Ecto neural progenitor cell (in vitro differentiated cells): ENCODE measurements at regions not wholly inside any gene's neighbourhood (a gene's known extent, or its start where the extent isn't known, plus 50 kb on each side); places are given as distances from the start of the nearest gene placed in this dataset.
"Not testable (repeated sequence)": the region's sequence is repeated elsewhere in the genome, so short reads cannot be mapped to it uniquely, and the experiment has no call there.

ENCODE experiments used
- DNase-seq: peaks from one replicate; pipeline ENCODE4 v3.0.0-alpha.2; 2018; ENCODE audit warnings: low spot score

DNA sequence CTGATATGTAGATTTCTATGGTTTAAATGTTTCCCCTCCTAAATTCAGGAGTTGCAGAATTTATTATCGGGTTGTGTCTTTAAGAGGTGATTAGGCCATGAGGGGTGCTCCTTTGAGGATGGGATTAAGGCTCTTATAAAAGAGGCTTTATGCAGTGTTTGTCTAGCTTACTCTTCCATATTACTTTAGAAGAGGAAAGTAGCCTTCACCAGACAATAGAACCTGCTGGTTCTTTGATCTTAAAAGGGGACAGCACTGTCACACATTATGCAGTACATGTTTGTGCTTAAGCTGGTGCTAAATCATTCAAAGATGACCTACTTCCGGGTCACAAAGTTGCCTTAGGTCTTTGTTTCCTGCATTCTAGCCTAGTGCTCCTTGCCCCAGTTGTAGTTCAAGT is 81.0 kb downstream of the CPXCR1 start:
- no peak for DNase-seq

DNA sequence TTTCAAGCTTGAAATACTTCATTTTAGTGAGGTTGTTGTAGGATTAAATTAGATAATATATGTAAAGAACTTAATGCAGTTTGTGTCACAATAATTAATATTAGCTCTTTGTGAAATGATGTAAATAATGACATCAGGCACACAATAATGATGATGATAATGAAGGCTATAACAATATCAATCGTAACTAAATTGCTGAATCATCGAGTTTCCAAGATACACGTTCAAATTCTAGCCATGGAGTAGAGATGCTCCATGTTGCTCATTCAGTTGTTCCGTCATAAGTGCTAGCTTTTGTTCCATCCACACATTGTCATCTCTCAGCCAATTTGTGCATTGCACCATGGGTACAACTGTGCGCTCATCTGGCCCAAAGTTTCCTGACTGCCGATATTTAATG is 83.1 kb downstream of the CPXCR1 start:
- DNase-seq = no peak

DNA sequence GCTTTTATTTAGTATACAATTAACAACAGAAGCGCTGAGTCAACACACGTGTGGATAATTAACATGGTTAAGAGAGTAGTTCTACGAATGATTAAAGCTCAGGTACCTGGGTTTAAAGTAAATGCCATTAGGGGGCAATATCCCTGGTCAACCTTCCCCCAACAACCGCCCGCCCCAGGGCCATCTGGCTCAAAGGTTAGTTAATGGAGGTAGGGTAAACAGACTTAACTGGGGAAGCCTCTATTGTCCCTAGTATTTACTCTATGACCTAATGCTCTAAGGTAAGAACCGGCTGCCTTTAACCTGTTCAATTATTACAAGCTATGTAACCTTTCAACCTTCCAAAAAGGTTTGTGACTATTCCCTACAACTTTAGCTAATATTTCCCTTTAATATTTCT is 90.7 kb downstream of the CPXCR1 start:
- not testable (repeated sequence) for DNase-seq

DNA sequence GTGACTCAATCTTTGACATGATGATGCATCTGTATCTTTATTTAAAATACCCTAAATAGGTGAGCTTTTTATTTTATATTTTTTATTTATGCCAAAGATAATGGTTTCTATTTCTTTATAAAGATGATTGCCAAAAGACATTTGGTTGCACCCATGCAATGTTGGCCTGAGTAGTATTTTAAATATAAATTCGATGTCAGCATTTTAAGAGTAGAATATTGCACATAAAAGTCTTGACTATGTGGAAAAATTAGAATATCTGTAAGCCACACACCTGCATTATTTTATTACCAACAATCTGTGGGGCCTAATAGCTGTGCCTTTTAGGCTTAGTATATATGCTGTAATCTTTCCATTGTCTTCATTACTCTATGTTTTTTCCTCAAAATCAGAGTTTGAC is 91.4 kb downstream of the CPXCR1 start:
- DNase-seq = no peak

DNA sequence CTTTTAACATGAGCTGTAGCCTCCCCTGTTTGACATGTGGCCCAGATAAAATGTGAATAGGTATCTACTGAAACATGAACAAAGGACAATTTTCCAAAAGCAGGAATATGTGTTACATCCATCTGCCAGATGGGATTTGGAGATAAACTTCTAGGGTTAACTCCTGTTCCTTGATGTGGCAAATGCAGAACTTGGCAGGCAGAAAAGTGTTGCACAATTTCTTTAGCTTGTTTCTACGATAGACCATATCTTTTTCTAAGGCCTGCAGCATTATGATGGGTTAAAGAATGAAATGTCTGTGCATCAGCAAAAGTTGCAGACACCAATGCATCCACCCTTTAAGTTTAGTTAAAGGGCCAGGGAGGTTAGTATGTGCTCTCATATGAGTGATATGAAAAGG is 96.8 kb downstream of the CPXCR1 start:
- DNase-seq = not testable (repeated sequence)

DNA sequence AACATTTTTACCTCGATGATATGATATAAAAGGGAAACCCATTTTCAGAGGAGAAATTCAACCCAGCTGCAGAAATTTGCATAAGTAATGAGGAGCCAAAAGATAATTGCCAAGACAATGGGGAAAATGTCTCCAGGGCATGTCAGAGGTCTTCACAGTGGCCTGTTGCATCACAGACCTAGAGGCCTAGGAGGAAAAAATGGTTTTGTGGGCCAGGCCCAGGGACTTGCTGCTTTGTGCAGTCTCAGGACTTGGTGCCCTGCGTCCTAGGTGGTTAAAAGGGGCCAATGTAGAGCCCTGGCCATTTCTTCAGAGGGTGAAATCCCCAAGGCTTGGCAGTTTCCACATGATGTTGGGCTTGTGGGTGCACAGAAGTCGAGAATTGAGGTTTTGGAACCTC is 106.9 kb downstream of the CPXCR1 start:
- no peak for DNase-seq

DNA sequence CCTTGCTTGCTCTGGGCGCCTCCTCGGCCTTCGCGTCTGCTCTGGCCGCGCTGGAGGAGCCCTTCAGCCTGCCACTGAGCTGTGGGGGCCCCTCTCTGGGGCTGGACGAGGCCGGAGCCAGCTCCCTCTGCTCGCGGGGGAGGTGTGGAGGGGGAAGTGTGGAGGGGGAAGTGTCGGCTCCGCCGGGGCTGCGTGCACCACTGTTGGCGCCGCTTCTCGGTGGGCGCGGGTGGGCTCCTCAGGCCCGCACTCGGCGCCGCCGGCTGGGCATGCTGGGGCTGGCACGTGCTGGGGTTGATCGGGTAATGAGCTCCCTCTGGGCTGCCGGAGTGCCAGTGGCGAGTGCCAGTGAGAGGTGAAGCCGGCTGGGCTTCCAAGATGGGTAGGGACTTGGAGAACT is 116.7 kb downstream of the CPXCR1 start:
- no peak for DNase-seq

DNA sequence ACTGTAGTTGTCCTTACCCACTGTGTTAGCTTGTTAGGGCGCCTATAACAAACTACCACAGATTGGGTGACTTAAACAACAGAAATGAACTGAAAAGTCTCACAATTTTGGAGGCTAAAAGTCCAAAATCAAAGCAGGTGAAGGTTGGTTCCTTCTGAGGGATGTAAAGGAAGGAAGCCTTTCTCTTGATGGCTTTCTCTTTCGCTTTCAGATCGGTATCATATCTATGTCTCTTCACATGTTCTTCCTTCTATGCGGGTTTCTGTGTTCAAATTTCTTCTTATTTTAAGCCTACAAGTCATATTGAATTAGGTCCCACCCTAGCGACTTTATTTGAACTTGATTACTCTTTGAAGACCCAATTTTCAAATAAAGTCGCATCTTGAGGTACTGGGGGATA is 118.6 kb downstream of the CPXCR1 start:
- no peak for DNase-seq

DNA sequence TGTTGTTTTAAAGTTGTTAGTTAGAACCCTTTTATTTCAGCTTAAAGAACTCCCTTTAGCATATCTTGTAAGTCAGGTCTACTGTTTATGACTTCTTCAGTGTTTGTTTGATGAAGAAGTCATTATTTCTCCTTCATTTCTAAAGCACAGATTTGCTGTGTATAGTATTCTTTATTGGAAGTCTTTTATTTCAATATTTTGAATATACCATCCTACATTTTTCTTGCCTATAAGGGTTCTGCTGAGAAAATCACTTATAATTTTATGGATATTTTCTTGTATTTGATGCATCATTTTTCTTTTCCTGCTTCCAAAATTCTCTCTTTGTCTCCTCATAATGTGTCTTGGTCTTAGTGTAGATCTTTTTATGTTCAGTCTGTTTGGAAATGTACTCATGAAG is 134.5 kb downstream of the CPXCR1 start:
- DNase-seq = no peak

DNA sequence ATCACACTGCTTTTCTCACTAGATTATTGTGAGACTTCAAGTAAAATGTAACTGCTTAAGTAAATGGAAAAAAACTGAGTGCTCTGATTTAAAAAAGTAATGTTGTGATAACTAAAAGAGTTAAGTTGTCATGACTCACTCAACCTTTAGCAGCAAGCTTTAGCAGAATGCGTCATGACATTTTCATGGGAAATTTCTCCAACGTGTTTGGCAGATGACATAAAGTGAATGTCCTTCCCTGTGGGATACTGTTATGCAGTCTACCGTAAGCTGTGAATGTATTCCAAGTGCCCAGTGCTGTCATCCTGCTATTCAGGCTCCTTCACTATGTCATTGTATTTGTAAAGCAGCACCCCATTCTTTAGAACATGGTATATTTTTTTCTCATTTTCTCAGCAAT is 136.2 kb downstream of the CPXCR1 start:
- DNase-seq = no peak

DNA sequence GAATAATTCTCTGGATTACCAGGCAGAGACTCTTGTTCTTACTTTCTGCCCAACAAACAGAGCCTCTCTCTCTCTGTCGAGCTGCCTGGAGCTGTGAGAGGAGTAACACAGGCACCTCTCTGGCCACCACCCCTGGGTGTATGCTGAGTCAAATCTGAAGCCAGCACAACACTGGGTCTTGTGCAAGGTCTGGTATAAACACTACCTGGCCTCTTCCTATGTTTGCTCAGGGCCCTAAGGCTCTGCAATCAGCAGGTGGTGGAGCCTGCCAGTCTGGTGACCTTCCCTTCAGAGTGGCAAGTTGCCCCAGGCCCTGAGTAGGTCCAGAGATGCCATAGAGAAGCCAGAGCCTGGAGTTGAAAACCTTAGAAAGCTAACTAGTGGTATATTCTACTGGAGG is 139.9 kb downstream of the CPXCR1 start:
- DNase-seq = no peak

DNA sequence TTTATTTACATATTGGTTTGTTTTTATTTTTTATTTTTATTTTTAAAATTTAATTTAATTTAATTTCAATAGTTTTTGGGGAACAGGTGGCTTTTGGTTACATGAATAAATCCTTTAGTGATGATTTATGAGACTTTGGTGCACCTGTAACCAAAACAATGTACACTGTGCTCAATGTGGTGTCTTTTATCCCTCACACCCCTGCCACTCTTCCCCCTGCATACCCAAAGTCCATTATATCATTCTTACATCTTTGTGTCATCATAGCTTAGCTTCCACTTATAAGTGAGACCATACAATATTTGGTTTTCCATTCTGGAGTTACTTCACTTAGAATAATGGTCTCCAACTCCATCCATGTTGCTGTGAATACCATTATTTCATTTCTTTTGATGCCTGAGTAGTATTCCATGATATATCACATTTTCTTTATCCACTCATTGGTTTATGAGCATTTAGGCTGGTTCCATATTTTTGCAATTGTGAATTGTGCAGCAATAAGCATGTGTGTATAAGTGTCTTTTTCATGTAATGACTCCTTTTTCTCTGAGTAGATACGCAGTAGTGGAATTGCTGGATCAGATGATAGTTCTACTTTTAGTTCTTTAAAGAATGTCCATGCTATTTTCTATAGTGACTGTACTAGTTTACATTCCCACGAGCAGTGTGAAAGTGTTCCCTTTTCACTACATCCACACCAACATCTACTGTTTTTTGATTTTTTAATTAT is 157.1 kb downstream of the CPXCR1 start:
- DNase-seq = no peak

DNA sequence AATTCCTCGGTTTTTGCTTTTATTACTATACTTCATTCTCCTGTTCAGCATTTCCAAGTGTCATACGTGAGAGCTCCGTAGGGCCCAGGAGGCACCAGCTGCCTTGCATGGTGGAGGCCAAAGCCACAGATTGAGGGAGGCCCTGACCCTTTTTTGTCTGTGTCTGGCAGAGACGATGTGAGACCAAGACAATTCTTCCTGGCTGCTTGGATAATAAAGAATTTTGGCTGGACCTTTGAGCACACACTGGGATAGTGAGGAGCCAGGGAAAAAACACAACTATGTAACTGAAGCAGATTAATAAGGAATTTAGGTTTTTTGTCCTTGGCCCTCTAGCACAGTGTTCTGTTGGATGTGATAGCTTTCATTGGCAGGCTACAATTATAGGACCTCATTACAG is 161.0 kb downstream of the CPXCR1 start:
- DNase-seq = no peak

DNA sequence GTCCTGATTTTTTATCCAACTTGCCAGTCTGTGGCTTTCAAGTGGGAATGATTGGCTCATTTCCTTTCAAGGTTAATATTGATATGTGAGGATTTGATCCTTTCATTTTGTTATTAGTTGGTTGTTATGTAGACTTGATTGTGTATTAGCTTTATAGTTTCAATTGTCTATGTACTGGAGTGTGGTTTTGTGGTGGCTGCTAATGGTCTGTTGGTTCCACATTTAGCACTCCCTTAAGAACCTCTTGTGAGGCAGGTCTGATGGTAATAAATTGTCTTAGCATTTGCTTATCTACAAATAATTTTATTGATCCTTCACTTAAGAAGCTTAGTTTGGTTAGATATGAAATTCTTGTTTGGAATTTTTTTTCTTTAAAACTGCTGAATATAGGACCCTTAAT is 190.6 kb downstream of the CPXCR1 start:
- DNase-seq = no peak

DNA sequence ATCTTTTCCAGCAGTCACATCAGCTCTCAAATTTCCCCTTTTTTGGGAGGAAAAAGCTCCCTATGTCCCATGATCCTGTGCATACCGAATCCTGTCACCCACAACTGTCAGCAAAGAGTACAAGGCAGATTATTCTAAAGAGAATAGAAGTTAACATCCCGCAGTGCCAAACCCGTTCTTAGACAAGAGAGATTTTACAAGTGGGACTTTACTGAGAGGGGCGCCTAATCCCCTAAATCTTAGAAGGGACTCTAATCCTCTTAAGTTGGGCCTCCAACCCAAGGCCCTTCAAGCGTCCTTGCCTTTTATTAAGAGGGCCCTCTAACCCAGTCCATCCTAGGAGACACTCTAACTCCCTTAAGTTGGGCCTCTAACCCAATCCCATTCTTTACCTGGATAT is 193.9 kb downstream of the CPXCR1 start:
- peak; percentile 47 for DNase-seq

DNA sequence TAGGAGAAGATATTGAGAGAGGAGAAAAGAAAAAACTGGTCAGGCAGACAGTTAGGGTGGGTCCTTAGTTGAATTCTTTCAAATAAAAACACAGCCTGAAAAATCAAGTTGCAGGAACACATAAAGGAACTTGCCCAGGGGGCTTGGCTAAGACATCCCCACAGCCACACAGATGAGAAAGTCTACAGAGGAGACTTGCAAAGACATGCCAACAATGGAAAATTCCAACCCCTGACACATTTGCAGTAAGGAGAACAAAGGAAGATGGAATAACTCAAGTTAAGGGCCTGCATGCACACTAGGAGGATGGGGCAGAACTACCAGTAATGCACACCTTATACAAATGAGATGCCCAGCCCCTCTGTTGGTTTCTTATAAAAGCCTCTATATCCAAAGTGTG is 197.6 kb downstream of the CPXCR1 start:
- no peak for DNase-seq

DNA sequence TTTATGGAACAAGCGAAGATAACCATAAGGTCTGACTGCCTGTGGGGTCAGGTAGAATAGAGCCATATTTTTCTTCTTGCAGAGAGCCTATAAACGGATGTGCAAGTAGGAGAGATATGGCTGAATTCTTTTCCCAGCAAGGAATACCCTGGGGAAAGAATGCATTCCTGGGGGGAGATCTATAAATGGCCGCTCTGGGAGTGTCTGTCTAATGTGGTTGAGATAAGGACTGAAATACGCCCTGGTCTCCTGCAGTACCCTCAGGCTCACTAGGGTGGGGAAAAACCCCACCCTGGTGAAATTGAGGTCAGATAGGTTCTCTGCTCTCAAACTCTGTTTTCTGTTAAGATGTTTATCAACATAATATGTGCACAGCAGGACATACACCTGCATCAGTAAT is 209.0 kb downstream of the CPXCR1 start:
- not testable (repeated sequence) for DNase-seq

DNA sequence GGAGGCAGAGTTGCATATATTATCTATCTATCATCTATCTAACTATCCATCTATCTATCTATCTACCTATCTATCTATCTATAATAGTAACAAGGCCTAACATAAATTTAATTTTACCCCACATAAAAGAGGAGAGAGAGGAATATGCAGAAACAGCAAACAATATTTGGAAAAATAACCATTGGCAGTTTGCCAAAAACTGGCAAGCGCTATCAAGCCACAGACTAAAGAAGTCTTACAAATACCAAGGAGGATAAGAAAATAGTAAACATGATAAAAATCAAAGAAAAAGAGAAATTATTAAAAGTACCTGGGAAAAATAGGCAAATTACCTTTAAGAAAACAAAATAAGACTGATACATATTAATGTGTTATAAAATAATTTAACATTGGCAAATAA is 230.8 kb downstream of the CPXCR1 start:
- DNase-seq = no peak

DNA sequence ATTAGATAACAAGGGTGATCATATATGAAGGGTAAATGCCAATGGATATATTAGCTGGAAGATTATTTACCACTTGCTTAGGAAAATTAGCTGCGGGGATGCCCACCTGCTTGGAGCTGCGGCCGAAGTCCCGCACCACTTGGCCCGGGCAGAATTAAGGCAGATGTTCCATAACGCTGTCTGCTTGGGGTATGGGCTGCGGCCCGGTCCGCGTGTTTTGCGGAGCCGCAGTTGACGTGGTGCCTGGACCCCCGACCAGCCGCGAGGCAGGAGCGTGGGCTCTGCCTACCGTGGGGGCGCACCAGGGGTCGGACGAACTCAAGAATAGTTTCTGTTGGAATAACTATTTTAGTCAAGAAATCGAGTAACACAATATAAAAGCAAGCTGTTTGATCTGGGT is 235.2 kb downstream of the CPXCR1 start:
- DNase-seq = no peak

DNA sequence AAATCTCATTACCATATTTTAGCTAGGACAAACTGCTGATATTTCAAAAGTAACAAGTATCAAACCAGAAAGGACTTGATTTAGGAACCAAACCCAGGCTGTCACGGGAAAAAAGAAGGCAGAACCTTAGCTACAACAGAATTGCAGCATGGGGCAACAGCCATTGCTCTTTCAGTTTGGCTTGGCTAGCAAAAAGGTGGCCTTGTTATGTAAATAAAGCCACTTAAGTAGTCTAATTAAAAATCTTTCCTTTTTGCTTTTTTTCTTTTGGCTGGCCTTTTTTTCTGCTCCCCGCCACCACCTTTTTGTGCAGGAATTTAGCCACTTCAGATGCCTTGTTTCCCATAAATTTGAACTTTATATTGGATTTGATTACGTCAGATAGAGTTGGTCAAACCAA is 235.9 kb downstream of the CPXCR1 start:
- no peak for DNase-seq

DNA sequence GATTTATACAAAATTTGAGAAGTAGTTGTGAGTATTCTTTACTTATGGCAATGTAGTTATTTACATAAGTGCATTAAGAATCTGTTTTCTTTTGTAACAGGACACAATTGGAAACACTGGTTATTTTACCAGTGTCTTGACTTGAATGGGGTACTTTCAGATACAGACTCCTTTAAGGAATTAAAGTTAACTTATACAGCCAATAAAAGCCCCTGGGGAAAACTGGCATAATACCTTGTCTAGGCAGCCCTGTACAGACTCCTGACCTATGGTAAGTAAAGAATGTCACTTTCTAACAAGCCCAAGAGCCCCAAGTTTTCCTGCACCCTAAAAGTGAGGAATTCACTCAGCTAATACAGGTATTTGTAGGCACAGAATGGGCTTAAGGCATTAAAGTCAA is 241.8 kb downstream of the CPXCR1 start:
- no peak for DNase-seq

DNA sequence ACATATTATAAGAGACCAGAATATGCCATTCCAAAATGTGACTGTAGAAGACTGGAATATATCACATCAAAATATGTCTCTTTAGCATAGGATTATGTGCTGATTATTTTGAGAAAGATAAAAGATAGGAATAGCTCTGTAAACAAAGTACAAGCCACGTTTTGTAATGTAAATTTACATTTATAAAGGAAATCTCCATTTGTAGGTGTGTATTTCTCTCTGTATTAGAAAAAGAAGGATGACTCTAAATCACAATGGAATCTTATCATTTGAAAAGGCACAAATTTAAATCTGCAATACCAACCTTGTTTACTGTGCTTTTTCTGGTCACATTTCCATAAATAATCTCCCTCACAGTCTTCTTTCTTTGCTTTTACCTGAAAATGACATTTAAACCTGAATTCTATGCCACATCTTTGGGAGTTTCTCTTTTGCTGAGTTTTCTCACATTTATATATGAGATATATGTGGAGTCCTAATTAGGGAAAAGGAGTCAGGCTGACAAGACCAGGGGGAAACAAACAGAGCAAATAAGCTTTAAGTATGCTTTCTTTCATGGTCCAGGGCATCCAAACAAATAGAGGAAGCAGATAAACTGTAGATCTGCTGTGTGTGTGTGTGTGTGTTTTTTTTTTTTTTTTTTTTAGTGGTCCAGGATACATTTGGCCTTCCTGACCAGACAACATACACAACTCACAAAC is 244.0 kb downstream of the CPXCR1 start:
- DNase-seq = no peak

DNA sequence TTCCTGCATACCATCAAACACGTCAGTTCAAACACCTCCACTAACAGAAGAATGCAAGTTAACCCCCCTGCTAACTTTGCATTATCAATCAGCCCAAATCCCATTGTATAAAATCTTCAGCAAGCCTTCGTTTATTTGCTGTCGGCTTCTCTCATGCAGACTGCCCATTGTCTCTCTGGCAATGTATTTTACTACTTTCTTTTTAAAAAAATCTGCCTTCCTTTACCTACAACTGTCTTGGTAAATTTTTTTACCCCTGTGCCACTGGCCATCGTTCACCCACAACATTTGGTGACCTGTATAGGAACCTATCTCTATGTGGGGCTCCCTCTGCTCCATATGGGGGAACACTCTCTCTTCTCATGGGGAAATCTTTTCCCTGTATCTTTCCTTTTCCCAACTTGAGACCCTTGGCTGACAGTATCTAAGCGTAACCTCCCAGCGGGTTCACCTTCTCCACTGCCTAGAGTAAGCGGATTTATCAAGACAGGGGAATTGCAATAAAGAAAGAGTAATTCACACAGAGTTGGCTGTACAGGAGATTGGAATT is 244.6 kb downstream of the CPXCR1 start:
- DNase-seq = no peak

DNA sequence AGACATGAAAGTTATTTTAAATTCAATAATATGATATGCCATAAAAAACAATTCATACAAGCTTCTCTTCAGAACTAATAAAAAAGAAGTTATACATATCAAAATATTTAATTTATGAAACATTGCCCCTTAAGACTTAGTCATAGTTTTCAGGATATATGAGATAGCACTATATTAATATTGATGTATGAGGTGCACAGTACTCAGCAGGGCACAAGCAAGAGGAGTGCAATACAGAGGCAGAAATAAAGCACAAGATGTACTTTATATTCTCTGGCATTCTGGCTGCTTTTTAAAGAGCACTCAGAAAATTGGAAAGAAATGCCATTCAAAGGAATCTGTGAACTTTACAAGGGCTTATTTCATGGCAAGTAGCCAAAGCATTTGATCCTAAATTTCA is 274.9 kb downstream of the CPXCR1 start:
- DNase-seq = no peak
